Inflammatory macrophage treated with lipopolysaccharide for 1 hour (primary cell): ENCODE measurements at regions not wholly inside any gene's neighbourhood (a gene's known extent, or its start where the extent isn't known, plus 50 kb on each side); places are given as distances from the start of the nearest gene placed in this dataset.

ENCODE experiments used
- DNase-seq, 2 donors: peaks; one replicate each; pipeline ENCODE4 v3.0.0-alpha.2; 2020 to 2022

- no peak for DNase-seq
Measured at GRCh38 chr5:157925786-157926671, 67.1 kb upstream of the CLINT1 start.

- DNase-seq, result no peak
Measured at GRCh38 chr5:157924931-157925729, 66.2 kb upstream of the CLINT1 start.

GRCh38 chr5:157924490-157924889 is 65.5 kb upstream of the CLINT1 start:
- no peak for DNase-seq

- no peak for DNase-seq
Measured at GRCh38 chr5:157923765-157924164, 64.8 kb upstream of the CLINT1 start.

- DNase-seq, result no peak
Measured at GRCh38 chr5:157922026-157922425, 63.1 kb upstream of the CLINT1 start.

GRCh38 chr5:157920828-157921170 is 61.9 kb upstream of the CLINT1 start:
- no peak for DNase-seq

- no peak for DNase-seq
Measured at GRCh38 chr5:157918811-157919742, 60.1 kb upstream of the CLINT1 start.

- peak; percentile 62 to 81 for DNase-seq
Measured at GRCh38 chr5:157917899-157918809, 59.2 kb upstream of the CLINT1 start.

GRCh38 chr5:157917491-157917890 is 58.5 kb upstream of the CLINT1 start:
- DNase-seq, result no peak

- no peak for DNase-seq
Measured at GRCh38 chr5:157915638-157916037, 56.7 kb upstream of the CLINT1 start.

- DNase-seq, result no peak
Measured at GRCh38 chr5:157914151-157914788, 55.3 kb upstream of the CLINT1 start.

- DNase-seq, result no peak
Measured at GRCh38 chr5:157913575-157913974, 54.6 kb upstream of the CLINT1 start.

- no peak for DNase-seq
Measured at GRCh38 chr5:157912621-157913325, 53.8 kb upstream of the CLINT1 start.

- no peak for DNase-seq
Measured at GRCh38 chr5:157911568-157911967, 52.6 kb upstream of the CLINT1 start.
